HT-29 (cell line): ENCODE measurements at regions not wholly inside any gene's neighbourhood (a gene's known extent, or its start where the extent isn't known, plus 50 kb on each side); places are given as distances from the start of the nearest gene placed in this dataset. TPM values are rescaled to one million over a fixed set of nuclear protein-coding genes. Genes with fewer than 3 reads are reported as not detected.

ENCODE experiments used
- DNase-seq: peaks from one replicate; pipeline ENCODE4 v3.0.0-alpha.2; 2015; ENCODE audit warnings: low spot score
- small RNA-seq: library from RNA; depleted of rRNA; stranded (forward); fragments of <200 nt; gene quantifications from one replicate; pipeline ENCODE3, GENCODE V24; 2014

DNA sequence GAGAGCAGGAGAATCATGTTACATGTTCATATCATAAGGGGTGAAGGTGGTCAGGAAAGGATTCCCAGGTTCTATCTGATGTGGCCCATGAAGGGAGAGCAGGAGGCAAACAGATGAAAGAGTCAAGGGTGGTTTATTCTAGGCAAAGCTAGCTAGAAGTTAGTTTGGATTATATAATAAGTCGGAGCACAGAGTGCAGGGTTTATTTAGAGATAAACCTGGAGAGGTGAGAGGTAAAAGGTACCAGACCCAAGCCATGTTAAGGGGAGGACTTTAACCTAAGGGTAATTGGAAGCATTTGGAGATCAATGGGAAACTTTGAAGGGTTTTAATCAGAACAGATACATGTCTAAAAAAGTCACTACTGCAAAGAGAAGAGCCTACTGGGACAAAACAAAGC lies 69.2 kb upstream of the LRATD1 start:
- no peak for DNase-seq

DNA sequence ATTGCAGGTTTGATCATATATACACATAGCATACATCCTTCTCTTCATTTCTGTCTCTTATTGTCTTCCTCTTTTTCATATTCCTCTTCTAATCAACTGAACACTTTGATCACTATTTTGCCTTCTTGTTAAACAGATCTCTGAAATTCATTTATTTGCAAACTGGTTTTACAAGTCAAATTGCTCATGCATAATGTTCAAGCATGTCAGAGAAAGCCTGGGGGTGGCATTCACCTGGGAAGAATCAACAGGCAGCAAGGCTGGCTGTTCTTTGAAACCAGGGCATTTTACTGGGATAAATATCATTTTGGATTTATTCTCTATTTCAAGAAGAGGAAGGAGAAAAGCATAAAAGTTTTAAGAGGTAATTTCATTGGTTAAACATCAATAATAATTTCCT lies 66.9 kb upstream of the LRATD1 start:
- DNase-seq = no peak

DNA sequence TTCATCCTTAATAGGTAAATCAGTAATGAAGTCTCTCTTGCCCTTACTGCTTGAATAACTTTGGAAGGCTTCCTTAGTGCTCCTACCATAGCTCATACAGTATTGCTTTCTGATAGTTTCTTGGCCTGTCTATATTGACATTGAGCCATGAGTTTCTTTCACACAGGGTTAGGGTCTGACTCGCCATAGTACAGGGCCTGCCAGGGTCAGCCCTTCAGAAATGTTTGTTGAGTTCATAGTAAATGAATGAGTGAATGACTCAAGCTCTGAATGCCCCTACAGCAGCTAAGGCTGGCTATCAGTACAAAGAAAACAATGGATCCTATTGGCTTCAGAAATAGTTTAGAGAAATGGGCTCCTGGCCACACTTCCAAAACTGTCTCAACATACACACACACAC lies 65.0 kb upstream of the LRATD1 start:
- no peak for DNase-seq

DNA sequence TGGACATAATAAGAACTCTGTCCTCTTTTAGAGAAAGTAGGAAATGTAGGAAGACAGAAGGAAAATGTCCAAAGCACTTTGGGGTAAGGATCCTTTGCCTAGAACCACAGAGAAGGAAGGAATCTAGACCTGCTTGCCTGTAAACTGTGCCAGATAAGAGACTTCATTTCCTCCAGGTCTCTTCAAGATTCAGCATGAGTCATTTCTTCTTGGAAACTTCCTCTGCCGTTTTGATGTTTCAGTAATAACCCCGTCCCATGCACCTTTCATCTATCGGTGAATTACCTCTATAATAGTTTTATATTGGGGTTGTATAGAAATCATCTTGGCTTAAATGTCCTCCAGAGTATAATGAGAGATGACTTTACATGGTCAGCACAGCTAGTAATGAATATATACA lies 63.2 kb upstream of the LRATD1 start:
- no peak for DNase-seq

DNA sequence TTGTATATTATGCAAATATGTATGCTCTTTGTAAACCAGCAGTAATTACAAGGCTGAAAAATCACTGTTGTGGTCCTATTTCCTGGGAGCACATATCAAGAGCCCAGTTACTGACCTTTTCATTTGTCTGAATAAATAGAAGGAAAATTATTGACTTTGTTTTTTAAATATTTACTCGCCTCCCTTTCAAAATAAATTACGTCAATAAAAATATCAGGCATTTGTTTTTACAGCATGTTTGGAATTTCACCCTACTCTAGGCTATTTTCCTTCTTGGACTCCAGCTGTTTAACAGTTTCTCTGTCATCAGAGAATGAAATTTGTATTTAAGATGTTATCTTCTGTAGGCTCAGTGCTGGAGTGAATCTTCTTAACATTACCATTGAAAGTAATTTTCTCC lies 59.9 kb upstream of the LRATD1 start:
- no peak for DNase-seq

DNA sequence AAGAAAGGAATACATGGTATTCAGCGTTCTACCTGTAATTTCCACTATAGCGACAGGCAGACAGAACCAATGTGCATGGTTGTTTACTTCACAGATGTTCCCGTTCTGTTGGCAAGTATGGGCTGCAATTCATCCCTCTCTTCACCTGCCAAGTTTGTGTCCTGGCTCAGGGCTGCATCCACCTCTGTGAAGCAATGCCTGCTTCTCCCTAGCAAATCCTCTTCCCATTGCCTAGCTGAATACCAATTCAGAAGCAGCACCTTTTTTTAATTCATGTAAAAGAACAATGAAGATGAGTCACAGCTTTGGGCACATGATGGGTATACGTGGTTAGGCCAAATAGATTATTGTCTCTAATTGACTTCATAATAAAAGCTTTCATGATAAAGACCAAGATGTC lies 54.7 kb upstream of the LRATD1 start:
- DNase-seq = no peak

Small RNA genes lying in the stretch of these regions (small RNA-seq; reads per million reads assigned to genes)
- gene RF00017 (not detected), gene RNU6-1288P (not detected)
